PFSK-1 (cell line): ENCODE measurements at regions not wholly inside any gene's neighbourhood (a gene's known extent, or its start where the extent isn't known, plus 50 kb on each side); places are given as distances from the start of the nearest gene placed in this dataset.

Experiments used
- POLR2AphosphoS5 ChIP-seq: IDR thresholded peaks from 2 replicates; pipeline ENCODE4 v1.6.1; 2012; ENCODE audit warnings: low read depth, mild to moderate bottlenecking, control low read depth, low read length, moderate library complexity
- REST ChIP-seq, 2 experiments: IDR thresholded peaks; 2 replicates each; pipeline versions ENCODE4 v1.6.1 to v1.8.0; 2011 to 2012; ENCODE audit warnings: low read depth in 2 of 2, low read length in 2 of 2, control low read depth in 1 of 2, inconsistent platforms in 1 of 2, mild to moderate bottlenecking in 1 of 2, moderate library complexity in 1 of 2; ENCODE audit not compliant: insufficient read depth in 1 of 2
- SIN3A ChIP-seq: IDR thresholded peaks from 2 replicates; pipeline ENCODE4 v1.6.1; 2012; ENCODE audit warnings: mild to moderate bottlenecking, low read length, moderate library complexity, borderline replicate concordance; ENCODE audit not compliant: insufficient read depth
- TAF1 ChIP-seq: IDR thresholded peaks from 2 replicates; pipeline ENCODE4 v1.6.1; 2012; ENCODE audit warnings: low read length, control low read depth, borderline replicate concordance; ENCODE audit not compliant: insufficient read depth

GRCh38 chr2:57434972-57435371, 611.6 kb upstream of the VRK2 start:
- no peak for TF ChIP-seq TAF1
- TF ChIP-seq POLR2AphosphoS5, result no peak
- no peak for TF ChIP-seq REST (IDR thresholded peaks at IDR 0.05; ENCODE audit: insufficient read depth in 1 of 2, low read depth in 2 of 2, low read length in 2 of 2)
- TF ChIP-seq SIN3A, result no peak
